ENCODE measurements at regions not wholly inside any gene's neighbourhood (a gene's known extent, or its start where the extent isn't known, plus 50 kb on each side); places are given as distances from the start of the nearest gene placed in this dataset.

DNA sequence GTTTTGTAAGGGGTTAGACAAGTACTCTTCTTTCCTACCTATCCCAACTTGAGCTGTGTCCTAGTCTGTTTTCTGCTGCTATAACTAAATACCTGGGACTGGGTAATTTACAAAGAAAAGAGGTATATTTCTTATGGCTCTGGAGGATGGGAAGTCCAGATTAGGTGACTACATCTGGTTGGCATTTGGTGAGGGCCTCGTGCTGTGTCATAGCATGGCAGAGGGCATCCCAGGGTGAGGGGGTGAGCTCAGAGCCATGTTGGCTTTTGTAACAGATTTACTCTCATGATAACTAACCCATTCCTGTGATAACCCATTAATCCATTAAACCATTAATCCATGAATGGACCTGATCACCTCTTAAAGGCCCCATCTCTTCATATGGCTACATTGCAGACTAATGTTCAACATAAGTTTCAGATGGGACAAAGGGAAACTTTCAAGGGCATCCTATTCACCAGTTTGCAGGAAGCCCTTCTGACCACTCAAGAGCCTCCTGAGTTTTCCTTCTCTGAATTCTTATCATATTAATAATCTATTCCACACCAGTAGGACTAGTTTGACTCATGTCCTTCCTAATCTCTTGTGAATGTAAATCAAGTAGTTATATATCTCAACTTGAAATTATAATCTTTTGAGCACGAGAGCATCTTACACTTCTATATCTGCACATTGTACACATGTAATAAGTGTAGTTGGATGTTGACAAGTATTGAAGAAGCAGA lies 185.7 kb upstream of the ZPLD1 start:
- no peak for DNase-seq

DNA sequence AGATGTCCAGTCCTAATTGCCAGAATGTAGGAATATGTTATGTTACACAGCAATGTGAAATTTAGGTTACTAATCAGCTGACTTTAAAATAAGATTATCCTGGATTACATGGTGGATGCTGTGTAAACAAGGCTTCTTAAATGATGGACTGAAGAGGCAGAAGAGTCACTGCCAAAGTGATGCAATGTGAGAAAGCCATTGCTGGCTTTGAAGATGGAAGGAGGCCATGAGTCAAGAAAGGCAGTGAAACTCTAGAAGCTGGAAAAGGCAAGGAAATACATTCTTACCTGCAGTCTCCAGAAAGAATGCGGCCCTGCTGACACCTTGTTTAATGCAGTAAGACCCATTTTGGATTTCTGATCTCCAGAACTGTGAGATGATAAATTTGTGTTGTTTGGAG lies 179.1 kb upstream of the ZPLD1 start:
- DNase-seq = no peak

DNA sequence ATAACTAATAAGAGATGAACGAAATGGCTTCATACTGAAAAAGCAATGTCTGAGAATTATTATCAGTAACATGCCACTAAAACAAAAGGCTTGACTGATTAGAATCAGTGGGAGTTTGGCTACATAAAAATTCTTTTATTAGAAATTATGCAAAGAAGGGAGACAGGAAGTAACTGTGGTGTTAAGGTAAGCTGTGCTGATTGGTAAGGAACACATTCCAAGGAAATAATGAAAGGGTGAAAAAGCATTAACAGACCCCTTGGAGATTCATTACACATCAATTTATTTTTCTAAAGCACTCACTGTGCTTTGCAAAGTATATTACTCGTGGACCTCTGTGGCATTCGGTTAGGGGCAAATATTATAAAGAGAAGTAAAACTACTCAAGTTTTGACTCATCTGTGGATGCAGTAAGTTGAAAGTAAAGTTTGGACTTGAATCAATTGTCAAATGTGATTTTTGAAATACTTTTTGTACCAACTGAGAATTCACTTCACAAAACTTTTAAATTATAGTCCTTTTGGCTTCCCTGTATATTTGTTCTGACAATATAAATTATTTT lies 176.1 kb upstream of the ZPLD1 start:
- DNase-seq = no peak

DNA sequence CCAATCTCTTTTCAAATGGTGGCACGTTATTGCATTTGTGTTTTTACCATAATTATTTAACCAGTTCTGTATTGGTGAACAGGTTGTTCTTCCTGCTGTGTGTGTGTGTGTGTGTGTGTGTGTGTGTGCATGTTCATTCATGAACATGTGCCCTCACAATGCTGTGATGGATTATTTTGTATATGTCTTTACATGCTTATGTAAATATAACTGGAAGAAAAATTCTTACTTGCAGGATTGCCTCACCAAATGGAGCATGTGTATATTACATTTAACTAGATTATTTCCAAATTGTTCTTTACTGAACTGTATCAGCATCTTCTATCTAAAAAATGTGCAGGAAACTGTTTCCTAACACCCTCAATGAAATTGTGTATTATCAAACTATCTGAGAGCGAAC lies 175.2 kb upstream of the ZPLD1 start:
- no peak for DNase-seq

DNA sequence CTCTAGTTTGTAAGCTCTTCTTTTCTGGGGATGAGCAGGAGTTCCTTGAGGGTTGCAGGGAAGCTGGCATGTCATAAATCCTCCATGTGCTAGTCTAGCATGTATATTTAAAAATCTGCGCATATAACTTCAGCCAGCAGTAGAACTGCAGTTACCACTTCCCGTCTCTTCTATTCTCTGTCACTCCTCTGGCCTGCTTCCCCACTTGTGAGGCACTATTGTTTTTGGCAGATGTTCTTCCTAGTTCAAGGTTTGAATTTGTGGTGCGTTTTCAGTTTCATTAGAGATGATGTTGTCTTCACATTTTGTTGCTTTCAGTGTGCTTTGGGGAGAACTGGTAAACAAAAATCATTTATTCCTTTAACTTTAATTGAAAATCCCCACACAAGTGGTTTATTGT lies 169.1 kb upstream of the ZPLD1 start:
- DNase-seq = no peak

DNA sequence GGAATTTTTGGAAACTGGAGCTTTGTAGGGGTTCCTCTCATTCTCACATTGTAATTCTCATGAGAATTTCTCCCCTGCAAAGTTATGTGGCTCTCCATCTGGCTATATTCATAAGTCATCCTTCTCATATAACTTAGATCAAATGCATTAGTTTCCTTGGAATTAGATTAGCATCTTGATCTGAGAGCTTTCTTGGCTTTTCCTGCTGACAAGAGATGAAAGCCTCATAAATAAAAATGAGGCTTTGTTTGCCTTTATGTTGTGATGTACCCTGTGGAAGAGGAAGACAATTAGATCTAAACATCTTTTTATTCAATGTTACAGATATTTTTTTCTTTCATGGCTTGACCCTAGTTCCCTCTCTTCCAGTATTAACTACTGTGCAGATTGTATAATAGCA lies 165.4 kb upstream of the ZPLD1 start:
- DNase-seq = no peak

DNA sequence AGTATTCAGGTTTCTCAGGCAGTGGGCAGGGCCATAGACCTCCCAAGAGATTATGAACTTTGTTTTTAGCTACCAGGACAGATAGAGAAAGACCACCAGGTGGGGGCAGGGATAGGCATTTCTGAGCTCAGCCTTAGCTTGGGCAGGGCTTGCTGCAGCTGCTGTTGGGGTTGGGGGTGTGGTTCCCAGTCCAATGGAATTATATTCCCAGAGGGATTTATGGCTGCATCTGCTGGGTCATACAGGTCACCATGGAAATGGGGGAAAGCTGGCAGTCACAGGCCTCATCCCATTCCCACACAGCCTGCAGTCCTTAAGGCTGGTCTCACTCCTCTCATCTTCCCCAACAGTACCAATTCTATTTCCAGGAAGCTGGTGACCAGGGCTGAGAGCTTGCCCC lies 144.6 kb upstream of the ZPLD1 start:
- DNase-seq = no peak

DNA sequence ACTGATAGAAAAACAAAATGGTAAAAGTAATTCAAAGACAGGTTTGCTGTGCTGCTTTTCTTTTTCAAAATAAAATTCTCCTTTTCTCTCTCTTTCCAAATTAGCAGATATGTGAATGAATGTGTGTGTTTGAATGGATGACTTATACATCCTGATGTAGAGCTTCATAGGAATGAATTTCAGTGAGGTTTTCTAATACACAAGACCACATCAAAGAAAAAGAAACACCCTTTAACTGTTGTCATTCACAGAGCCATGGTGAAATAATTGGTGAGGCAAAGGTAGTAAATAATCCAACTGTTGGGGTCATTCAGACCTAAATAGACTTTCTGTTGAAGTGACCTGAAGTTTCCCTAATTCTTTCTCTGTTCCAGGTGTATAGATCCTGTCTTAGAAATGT lies 139.1 kb upstream of the ZPLD1 start:
- no peak for DNase-seq

DNA sequence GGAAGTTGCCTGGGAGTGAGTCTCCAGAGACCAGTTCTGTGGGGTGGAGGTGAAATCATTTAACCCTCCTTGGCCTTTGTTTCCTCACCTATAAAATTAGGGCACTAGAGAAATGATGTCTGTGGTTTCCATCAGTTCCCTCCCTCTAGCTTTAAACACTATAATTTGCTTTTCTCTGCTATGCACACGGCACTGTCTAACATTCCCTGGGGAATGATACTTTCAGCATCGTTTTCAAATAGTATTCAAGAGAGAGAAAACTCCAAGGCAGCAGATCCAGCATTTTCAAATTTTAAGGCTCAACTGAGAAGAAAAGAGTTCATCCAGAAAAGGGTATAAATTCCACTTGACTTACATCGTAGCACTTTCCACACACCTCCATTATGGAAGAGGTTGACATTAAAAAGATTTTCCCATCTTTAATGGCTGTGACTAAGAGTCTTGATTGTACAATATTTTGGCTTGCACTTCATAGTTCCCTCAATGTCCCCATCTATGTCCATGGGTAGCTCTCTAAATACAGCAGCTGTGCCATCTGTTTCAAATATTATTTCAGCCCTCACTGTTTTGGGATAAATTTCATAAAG lies 137.7 kb upstream of the ZPLD1 start:
- DNase-seq = no peak

DNA sequence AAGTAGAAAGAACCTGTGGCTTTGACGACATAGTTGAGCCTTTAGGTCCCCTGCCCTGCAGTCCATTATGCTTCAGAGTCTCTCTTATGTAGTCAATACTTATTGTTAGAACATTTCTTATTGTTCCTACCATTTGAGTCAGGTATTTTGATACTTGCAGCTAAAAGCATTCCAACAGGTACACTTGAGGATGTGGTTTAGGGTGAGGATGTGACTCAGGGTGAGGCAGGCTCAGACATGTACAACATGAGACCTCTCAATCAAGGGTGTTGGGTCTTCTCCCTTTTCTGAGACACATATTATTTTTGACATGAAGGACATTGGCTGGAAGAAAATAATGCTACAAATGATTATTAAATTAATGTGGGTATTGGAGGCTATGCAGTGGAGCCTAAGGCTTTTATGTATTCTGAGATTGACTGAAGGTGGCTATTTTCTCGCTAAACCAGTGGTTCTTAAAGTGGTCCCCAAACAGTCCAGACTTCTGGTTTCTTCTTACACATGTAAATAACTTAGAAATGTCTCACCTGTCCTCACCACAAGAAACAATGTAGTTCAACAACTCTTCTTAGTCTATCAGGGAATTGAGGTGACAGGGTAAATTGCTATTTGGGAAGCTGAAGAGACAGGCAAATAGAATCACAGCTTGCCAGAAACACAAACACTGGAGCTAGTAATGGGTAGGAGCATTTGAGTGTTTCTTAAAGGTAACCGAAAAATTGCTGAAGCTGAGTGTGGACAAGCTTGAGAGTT lies 135.5 kb upstream of the ZPLD1 start:
- peak; percentile 80 for DNase-seq

DNA sequence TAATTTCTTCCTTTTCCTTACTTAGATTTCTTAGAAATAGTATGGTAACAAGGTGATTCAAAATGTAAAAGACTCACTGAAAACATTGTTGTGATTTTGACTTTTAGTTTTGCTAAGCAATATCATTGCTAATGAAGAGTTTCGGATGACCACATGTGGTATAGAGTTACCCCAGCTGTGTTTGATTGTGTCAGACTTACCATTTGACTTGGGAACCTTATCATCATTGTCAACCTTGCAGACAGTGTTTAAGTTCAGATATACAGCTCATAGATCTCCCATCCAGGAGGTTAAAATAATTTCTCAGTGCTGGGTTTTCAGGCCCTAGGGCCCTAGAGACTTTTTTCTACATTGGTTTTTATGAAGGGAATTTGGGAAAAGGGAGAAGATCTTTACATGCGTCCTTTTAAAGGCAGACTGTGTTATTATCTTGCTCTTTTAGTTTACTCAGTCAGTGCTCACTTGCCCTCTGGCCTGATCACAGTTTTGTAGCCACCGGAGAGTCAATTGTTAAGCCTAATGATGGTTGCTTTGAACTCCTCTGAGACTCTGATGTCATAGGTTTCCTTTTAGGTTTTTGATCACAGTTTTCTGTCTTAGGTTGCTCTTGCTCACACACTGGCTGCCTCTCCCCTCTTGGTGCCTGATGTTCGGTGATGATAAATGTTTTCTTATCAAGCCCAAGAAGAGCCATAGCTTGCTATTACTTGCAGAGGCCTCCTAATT lies 133.5 kb upstream of the ZPLD1 start:
- DNase-seq = no peak

DNA sequence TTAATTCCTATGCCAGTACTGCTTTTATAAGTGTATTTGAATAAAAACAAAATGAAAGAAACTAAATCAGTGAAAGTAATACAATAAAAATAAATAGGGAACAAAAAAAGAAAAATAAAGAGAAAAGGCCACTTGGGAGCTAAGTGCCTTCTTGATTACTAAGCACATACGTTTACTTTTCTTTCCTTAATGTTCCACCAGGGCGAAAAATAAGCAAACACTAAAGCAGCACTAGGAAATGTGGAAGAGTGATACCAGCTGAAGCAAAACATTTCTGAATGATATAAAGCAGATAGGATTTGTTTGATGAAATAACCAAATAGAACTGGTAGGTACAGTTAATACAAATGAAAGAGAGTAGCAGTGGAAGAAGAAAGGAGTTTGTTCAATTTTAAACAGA lies 132.8 kb upstream of the ZPLD1 start:
- DNase-seq = no peak

DNA sequence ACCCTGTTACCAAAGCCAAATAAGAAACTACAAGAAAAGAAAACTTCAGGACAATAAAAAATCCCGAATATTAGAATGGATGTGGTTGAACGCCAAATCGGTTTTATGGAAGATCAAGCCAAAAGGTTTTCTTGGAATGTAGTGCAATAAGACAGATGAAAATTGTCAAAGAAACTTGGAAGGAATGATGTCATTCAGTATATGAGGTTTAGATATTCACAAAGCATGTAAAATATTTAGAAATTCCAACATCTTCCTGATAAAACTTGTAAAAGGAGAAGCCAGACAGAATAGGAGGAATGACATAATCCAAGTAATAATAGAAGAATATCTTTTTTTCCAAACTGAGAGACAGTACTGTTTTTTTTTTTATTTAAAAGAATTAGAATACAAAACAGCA lies 130.3 kb upstream of the ZPLD1 start:
- no peak for DNase-seq

DNA sequence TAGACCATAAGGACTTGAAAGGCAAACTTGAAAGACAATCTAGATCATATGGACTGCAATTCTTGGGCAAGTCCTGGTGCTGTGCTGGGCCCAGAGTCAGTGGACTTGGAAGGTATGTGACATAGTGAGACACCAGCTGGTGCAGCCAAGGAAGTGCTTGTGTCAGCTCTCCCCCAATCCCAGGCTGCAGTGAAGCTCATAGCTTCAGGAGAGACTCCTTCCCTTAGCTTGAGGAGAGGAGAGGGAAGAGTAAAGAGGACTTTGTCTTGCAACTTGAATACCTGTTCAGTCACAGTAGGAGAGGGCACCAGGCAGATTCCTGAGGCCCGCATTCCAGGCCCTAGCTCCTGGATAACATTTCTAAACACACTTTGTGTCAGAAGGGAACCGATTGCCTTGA lies 127.4 kb upstream of the ZPLD1 start:
- DNase-seq = no peak

DNA sequence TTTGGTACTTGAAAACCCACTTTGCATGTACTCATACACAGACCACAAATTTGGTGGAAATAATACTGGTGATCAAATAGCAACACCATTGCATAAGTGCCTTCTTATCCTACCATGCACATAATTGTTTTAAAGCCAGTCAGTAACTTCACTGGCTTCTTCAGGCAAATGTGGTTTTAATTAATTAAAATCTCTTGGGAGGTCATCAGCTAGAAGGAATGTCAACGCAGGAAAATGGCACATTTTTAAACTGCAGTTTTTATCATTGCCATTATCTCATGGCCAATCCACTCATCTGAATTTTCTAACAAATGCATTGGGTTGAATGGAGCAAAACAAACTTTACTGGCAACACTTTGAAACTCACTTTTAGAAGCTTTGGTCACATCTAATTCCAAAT lies 105.7 kb upstream of the ZPLD1 start:
- no peak for DNase-seq

DNA sequence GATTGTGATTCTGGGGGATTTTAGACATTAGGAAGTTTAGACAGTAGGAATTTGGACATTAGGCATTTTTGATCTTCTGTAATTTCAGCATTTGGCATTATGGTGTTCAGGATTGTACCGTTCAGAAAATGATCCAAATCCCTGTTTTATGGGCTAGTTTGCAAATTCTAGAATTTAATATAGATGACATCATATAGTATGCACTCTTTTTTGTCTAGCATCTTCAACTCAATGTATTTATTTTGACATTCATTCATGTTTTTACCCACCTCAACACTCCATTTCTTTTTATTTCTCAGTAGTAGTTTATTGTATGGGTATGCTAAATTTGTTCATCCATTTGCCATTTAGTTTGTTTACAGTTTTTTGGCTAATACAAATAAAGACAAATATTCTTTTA lies 105.3 kb upstream of the ZPLD1 start:
- DNase-seq = no peak

DNA sequence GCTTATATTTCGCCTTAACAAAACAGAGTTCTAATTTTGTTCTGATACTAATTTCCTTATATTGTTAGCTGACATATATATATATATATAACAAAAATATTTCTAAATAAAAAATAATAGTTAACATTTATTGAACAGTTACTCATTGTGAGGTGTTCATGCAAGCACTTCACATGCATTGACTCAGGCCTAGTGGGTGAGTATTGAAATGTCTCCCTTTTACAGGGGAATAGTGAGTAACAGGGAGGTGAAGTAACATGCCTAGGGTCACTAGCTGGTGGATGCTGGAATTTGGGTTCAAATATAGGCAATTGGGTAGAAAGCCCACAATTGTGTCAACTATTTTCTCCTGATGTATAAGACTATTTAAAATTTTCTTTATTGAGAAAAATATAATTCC lies 102.6 kb upstream of the ZPLD1 start:
- DNase-seq = no peak

DNA sequence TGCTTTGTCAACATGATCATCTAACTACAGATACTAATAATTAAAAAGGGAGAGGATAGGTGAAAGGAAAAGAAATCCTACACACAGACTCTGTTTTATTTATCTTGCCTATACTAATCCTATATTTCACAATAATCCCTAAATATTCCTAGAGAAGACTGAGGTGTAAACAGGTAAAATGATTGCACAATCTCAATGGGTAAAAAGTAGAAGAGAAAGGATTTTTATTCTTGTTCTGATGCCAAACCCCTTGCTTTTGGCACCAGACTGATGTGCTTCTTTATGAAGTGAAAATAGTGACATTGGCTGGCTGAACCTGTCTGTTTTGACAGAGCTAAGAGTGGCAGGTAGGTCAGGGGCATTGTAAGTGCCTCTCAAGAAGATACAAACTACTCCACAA lies 101.9 kb upstream of the ZPLD1 start:
- DNase-seq = no peak

DNA sequence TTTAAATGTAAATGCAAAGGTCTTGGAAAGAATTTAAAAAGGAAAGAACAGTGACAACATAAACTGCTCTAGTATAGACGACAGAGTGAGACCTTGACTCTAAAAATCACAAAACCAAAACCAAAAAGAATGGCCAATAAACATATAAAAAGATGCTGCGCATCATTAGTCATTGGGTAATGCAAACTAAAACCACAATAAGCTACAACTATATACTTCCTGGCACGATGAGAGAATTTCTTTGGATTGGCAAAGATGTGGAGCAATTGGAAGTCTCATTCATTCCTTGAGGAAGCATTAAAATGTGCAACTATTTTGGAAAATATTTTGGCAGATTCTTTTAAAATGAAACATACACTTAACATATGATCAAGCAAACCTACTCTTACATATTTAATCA lies 98.7 kb upstream of the ZPLD1 start:
- no peak for DNase-seq

DNA sequence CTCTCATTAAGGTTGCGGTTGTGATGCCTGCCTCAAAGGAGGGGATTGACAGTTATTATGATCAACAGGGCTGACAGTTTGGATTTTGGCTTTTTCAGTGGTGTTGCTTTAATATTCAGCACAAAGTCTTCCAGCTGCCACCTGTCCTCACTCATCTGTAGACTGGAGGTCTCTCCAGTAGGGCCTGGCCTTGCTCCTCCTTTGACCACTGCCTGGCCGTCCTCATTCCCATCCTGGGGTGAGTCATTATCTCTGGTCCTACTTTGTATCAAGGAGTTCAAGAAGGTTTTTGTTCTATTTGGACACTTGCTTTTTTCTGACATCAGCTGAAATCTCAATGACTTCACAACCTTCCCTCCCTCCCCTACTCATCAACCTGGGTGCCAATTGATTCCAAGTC lies 95.1 kb upstream of the ZPLD1 start:
- DNase-seq = no peak

DNA sequence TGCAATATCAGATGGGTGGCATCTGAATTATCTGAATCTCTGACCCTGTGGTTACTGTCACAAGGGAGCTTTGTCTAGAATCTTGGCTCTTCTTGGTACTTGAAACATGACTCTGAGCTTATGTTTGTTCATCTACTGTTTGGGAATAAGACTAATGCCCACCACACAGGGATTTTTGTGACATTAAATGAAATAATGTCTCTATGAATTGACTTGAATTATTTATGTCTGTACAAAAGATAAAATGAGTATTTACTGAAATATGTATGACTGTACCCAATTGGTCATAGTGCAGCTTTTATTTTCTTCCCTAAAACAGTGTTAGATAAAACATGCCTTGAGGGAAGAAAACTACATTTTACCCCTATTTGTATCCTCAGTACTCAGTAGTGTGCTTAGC lies 87.9 kb upstream of the ZPLD1 start:
- no peak for DNase-seq

DNA sequence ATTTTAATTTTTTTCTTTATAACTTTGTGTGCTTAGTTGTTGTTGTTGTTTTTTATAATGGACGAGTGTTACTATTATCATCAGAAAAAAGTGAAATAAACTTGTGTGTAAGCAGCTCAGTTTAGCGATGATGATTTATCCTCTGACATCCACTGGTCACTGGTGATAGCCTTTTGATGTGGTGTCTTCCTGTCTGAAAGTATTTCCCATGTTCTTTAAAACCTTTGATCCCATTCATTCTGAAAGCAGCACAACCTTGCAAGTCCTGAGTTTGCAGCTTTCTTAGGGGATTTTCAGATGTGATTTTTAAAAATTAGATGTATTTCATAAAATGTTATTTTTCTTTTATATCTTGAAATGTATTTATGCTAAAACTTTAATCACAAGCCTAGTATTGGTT lies 85.9 kb upstream of the ZPLD1 start:
- DNase-seq = no peak

DNA sequence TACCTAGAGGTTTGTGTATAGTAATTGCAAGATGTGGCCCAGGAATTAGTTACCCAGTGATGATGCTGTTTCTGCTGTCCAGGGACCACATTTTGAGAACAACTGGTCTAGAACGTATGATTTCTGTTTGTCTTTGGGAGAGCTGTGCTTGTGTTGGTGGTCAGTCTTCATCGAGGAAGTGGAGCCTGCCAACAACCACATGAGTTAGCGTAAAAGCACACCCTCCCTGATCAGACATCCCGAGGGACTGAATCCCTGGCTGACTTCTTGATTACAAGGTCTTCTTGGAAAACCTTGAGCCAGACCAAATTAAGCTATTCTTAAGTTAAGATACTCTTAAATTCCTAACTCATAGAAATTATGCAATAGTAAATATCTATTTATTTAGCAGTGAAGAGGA lies 81.7 kb upstream of the ZPLD1 start:
- DNase-seq = no peak

DNA sequence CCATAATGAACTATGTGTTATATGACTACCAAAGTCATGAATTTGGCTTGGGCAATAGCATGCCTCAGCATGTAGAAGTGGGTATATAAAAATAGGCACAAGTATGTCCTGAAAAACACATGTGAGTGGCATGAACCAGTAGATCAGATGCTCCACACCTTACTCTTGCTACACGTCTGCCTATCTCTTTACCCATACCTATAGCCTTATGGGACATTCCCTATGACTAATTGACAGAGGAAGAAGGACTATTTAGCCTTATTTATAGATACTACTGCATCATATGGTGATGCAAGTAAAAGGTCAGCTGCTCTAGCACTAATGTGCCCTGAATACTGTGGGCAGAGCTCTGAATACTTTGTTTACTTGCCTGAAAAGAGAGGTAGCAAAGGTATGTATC lies 81.0 kb upstream of the ZPLD1 start:
- DNase-seq = no peak

All from islet precursor cell (in vitro differentiated cells).